Neutrophil (primary cell): ENCODE measurements at regions not wholly inside any gene's neighbourhood (a gene's known extent, or its start where the extent isn't known, plus 50 kb on each side); places are given as distances from the start of the nearest gene placed in this dataset.
"Not testable (repeated sequence)": the region's sequence is repeated elsewhere in the genome, so short reads cannot be mapped to it uniquely, and the experiment has no call there.

Experiments used
- H3K27ac ChIP-seq: fragments of 200-600 bp; sonication (generic); 2 replicates; pipeline ENCODE4 v1.5.1; 2016; ENCODE audit warnings: mild to moderate bottlenecking, moderate library complexity
- H3K27me3 ChIP-seq: fragments of 200-600 bp; sonication (generic); 2 replicates; pipeline ENCODE4 v1.6.0; 2016; ENCODE audit warnings: mild to moderate bottlenecking
- H3K36me3 ChIP-seq: fragments of 200-600 bp; sonication (generic); 2 replicates; pipeline ENCODE4 v1.5.1; 2017
- H3K4me1 ChIP-seq, 2 experiments: fragments of 200-600 bp in 1 of 2; sonication (generic) in 1 of 2; 1 replicate in 1 of 2; 2 replicates in 1 of 2; pipeline versions ENCODE4 v1.5.1 to v1.6.1; 2013 to 2016; ENCODE audit warnings: low read depth in 1 of 2, low read length in 1 of 2, mild to moderate bottlenecking in 1 of 2, moderate library complexity in 1 of 2; ENCODE audit not compliant: control insufficient read depth in 1 of 2, insufficient read depth in 1 of 2
- H3K4me3 ChIP-seq, 2 experiments: fragments of 200-600 bp in 1 of 2; sonication (generic) in 1 of 2; 1 replicate in 1 of 2; 2 replicates in 1 of 2; pipeline ENCODE4 v1.5.1; 2013 to 2016; ENCODE audit warnings: low read depth in 1 of 2, low read length in 1 of 2, mild to moderate bottlenecking in 1 of 2, moderate library complexity in 1 of 2
- H3K9me3 ChIP-seq: fragments of 200-600 bp; sonication (generic); 2 replicates; pipeline ENCODE4 v1.5.1; 2016
- CTCF ChIP-seq: fragments of 200-600 bp; sonication (generic); IDR thresholded peaks from 2 replicates; pipeline ENCODE4 v1.5.1; 2016; ENCODE audit warnings: antibody characterized with exemption

GRCh38 chr3:175940881-175941280 lies 1081.7 kb downstream of the NAALADL2 start:
- no peak overlapping the region for H3K27ac ChIP-seq
- H3K36me3 ChIP-seq = no peaks in the 10 kb centered on the region
- H3K9me3 ChIP-seq = peaks cover 3% of the 10 kb centered on the region
- TF ChIP-seq CTCF = no peak
- no peak overlapping the region for H3K4me3 ChIP-seq
- no peaks in the 10 kb centered on the region for H3K4me1 ChIP-seq
- H3K27me3 ChIP-seq = no peaks in the 10 kb centered on the region

- H3K4me3 ChIP-seq = no peak overlapping the region
- no peaks in the 10 kb centered on the region for H3K27me3 ChIP-seq
- TF ChIP-seq CTCF = no peak
Measured at GRCh38 chr3:175940243-175940642, 1081.1 kb downstream of the NAALADL2 start.

GRCh38 chr3:175937367-175937766 lies 1078.2 kb downstream of the NAALADL2 start:
- H3K27ac ChIP-seq, H3K27me3 ChIP-seq, H3K9me3 ChIP-seq, H3K4me1 ChIP-seq, H3K4me3 ChIP-seq, H3K36me3 ChIP-seq: not testable (repeated sequence)

More at GRCh38 chr3:175940243-175940642, 1081.1 kb downstream of the NAALADL2 start:
- Histone ChIP-seq H3K9me3 (peaks cover 3% of the 10 kb centered on the region), H3K36me3 (no peaks in the 10 kb centered on the region), H3K27ac (no peak overlapping the region), H3K4me1 (no peaks in the 10 kb centered on the region)

GRCh38 chr3:175932586-175932985 lies 1073.5 kb downstream of the NAALADL2 start:
- Histone ChIP-seq H3K9me3 (peaks cover 3% of the 10 kb centered on the region), H3K4me3 (no peak overlapping the region), H3K36me3 (no peaks in the 10 kb centered on the region), H3K27ac (no peak overlapping the region), H3K4me1 (no peaks in the 10 kb centered on the region), H3K27me3 (no peaks in the 10 kb centered on the region)
- TF ChIP-seq CTCF = no peak

GRCh38 chr3:175919133-175919532 lies 1060.0 kb downstream of the NAALADL2 start:
- no peaks in the 10 kb centered on the region for H3K27me3 ChIP-seq
- H3K27ac ChIP-seq = no peak overlapping the region
- no peaks in the 10 kb centered on the region for H3K9me3 ChIP-seq
- no peaks in the 10 kb centered on the region for H3K36me3 ChIP-seq
- no peaks in the 10 kb centered on the region for H3K4me1 ChIP-seq
- no peak for TF ChIP-seq CTCF
- H3K4me3 ChIP-seq = no peak overlapping the region

GRCh38 chr3:175916191-175916934 lies 1057.2 kb downstream of the NAALADL2 start:
- Histone ChIP-seq H3K4me3 (no peak overlapping the region), H3K4me1 (no peaks in the 10 kb centered on the region), H3K27ac (no peak overlapping the region), H3K27me3 (no peaks in the 10 kb centered on the region), H3K9me3 (no peaks in the 10 kb centered on the region), H3K36me3 (no peaks in the 10 kb centered on the region)
- no peak for TF ChIP-seq CTCF
